ENCODE measurements at regions not wholly inside any gene's neighbourhood (a gene's known extent, or its start where the extent isn't known, plus 50 kb on each side); places are given as distances from the start of the nearest gene placed in this dataset.

DNA sequence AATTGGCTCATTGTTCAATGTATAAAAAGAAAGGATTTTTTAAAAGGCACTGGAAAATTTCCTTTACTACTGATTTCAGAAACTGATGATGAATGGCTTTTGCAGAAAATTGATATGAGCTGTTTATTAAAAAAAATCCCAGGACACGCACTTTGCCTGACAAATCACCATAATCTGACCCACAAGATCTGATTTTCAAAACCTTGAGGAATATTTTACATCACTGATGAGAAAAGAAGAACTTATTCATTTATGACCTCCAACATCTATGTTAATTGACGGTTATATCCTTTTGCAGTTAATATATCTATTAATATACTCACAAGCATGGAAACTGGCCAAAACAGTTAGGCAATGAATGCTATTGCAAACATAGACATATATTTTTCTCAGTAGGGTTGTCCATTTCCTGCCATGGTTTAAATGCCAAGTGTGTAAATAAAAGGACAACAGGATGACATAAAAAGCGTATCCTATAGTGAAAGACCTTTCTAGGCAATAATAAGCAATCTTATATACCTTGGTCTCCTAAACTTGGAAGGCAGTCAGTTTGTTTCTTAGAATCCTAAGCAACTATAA, 109.7 kb upstream of the SLC7A14 start:
- TF ChIP-seq, protein P1, sequence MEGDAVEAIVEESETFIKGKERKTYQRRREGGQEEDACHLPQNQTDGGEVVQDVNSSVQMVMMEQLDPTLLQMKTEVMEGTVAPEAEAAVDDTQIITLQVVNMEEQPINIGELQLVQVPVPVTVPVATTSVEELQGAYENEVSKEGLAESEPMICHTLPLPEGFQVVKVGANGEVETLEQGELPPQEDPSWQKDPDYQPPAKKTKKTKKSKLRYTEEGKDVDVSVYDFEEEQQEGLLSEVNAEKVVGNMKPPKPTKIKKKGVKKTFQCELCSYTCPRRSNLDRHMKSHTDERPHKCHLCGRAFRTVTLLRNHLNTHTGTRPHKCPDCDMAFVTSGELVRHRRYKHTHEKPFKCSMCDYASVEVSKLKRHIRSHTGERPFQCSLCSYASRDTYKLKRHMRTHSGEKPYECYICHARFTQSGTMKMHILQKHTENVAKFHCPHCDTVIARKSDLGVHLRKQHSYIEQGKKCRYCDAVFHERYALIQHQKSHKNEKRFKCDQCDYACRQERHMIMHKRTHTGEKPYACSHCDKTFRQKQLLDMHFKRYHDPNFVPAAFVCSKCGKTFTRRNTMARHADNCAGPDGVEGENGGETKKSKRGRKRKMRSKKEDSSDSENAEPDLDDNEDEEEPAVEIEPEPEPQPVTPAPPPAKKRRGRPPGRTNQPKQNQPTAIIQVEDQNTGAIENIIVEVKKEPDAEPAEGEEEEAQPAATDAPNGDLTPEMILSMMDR (IDR thresholded peaks at IDR 0.05): no peak
- TF ChIP-seq POLR2AphosphoS5 (IDR thresholded peaks at IDR 0.05): no peak

All from esophagus muscularis mucosa (tissue), 3 donors.